GM21576 (cell line): ENCODE measurements at regions not wholly inside any gene's neighbourhood (a gene's known extent, or its start where the extent isn't known, plus 50 kb on each side); places are given as distances from the start of the nearest gene placed in this dataset.
"Not testable (repeated sequence)": the region's sequence is repeated elsewhere in the genome, so short reads cannot be mapped to it uniquely, and the experiment has no call there.

Experiments used
- ATAC-seq: cut with Tn5 transposase; IDR thresholded peaks from one replicate; pipeline ENCODE4 v1.9.1; 2021; ENCODE audit warnings: mild to moderate bottlenecking, moderate library complexity; ENCODE audit not compliant: unreplicated experiment

GRCh38 chr6:6810727-6811126 is 222.2 kb downstream of the LY86 start:
- ATAC-seq = peak; percentile 75

- ATAC-seq = no peak
These were observed 222.8 kb downstream of the LY86 start for GRCh38 chr6:6811128-6812009.

- ATAC-seq = no peak
These were observed 223.9 kb downstream of the LY86 start for GRCh38 chr6:6812427-6812826.

- ATAC-seq = no peak
These were observed 227.2 kb downstream of the LY86 start for GRCh38 chr6:6815732-6816131.

- no peak for ATAC-seq
These were observed 228.2 kb downstream of the LY86 start for GRCh38 chr6:6816716-6817115.

GRCh38 chr6:6818078-6818639 is 229.6 kb downstream of the LY86 start:
- ATAC-seq = no peak

GRCh38 chr6:6820641-6821238 is 232.2 kb downstream of the LY86 start:
- no peak for ATAC-seq

- no peak for ATAC-seq
These were observed 233.2 kb downstream of the LY86 start for GRCh38 chr6:6821639-6822261.

- ATAC-seq = no peak
These were observed 234.5 kb downstream of the LY86 start for GRCh38 chr6:6823030-6823429.

GRCh38 chr6:6823568-6824224 is 235.2 kb downstream of the LY86 start:
- ATAC-seq = no peak

- ATAC-seq = no peak
These were observed 235.9 kb downstream of the LY86 start for GRCh38 chr6:6824381-6824780.

GRCh38 chr6:6825193-6825784 is 236.8 kb downstream of the LY86 start:
- no peak for ATAC-seq

- peak; percentile 84 for ATAC-seq
These were observed 237.8 kb downstream of the LY86 start for GRCh38 chr6:6826095-6826901.

GRCh38 chr6:6826961-6827360 is 238.4 kb downstream of the LY86 start:
- ATAC-seq = no peak

GRCh38 chr6:6829872-6830685 is 241.6 kb downstream of the LY86 start:
- ATAC-seq = no peak

- not testable (repeated sequence) for ATAC-seq
These were observed 242.2 kb downstream of the LY86 start for GRCh38 chr6:6830686-6831063.

GRCh38 chr6:6832439-6832838 is 243.9 kb downstream of the LY86 start:
- no peak for ATAC-seq

- ATAC-seq = no peak
These were observed 246.1 kb downstream of the LY86 start for GRCh38 chr6:6834356-6835222.
